ENCODE measurements at regions not wholly inside any gene's neighbourhood (a gene's known extent, or its start where the extent isn't known, plus 50 kb on each side); places are given as distances from the start of the nearest gene placed in this dataset.
"Not testable (repeated sequence)": the region's sequence is repeated elsewhere in the genome, so short reads cannot be mapped to it uniquely, and the experiment has no call there.

DNA sequence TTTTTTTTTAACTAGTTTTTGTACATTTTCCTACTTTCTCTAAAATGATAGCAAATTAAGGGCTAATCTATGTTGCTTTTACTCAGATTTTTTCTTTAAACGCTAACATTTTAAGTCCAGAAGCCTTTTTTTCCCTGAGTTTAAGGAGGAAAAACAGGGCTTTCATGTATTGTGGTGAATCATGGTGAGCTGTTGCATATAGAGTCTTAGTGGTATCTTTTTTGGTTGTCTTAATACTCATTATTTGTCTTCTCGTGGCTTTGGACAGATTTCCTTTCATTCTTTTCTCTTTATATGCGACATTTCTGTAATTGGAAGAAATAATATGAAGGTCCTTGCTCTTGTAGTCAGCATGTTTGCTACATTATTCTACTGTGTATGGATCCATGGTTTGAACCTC lies 1015.6 kb downstream of the PLA2G4A start:
- Histone ChIP-seq H3K4me1 (ENCODE audit: insufficient read depth, low read length) (no peaks in the 10 kb centered on the region), H3K9ac (ENCODE audit: low read depth, low read length) (no peak overlapping the region), H3K9me3 (ENCODE audit: control insufficient read depth, insufficient read depth, low read length) (peaks cover 7% of the 10 kb centered on the region; the same call in 1 of the 2 replicates), H3K36me3 (ENCODE audit: insufficient read depth, low read length) (no peaks in the 10 kb centered on the region)

DNA sequence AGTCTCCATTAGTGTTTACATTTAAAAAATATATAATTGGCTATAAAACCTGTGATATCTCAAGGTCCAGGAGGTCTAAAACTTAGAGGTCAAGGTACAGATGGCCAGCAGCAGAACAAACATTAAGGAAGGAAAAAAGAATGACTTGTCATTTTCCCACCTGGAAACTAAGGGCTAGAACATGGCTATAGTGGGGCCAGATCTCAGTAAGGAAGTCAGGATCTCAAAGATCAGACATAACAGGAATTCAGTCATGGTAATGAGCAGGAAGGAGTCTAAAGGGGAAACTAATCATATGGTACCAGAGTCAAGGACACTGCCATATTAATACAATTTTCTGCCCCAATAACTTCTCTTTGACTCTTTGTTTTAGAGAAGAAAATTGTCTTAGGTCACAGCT lies 1018.8 kb downstream of the PLA2G4A start:
- peaks cover 4% of the 10 kb centered on the region; the same call in 1 of the 2 replicates for H3K9me3 ChIP-seq (ENCODE audit: control insufficient read depth, insufficient read depth, low read length)
- H3K9ac ChIP-seq (ENCODE audit: low read depth, low read length), result no peak overlapping the region
- H3K4me1 ChIP-seq (ENCODE audit: insufficient read depth, low read length), result no peaks in the 10 kb centered on the region
- no peaks in the 10 kb centered on the region for H3K36me3 ChIP-seq (ENCODE audit: insufficient read depth, low read length)

DNA sequence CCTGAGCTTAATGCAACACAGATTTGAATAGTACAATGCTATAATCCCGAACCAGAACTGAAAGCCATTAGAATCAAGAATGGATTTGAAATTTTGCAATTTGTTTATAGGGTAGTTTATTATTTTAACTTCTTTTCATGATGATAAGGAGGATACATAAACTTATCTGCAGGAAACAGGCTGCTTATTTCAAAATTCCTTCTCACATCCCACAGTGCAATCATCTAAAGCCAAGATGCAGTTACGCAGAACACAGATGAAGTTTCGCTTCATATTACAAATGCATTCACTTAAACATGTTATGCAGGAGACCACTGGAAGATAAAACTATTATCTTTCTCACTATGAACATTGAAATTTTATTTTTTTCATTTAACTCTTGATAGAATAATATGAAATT lies 1019.6 kb downstream of the PLA2G4A start:
- no peaks in the 10 kb centered on the region for H3K36me3 ChIP-seq (ENCODE audit: insufficient read depth, low read length)
- no peaks in the 10 kb centered on the region for H3K4me1 ChIP-seq (ENCODE audit: insufficient read depth, low read length)
- H3K9me3 ChIP-seq (ENCODE audit: control insufficient read depth, insufficient read depth, low read length), result no peaks in the 10 kb centered on the region
- H3K9ac ChIP-seq (ENCODE audit: low read depth, low read length), result no peak overlapping the region

DNA sequence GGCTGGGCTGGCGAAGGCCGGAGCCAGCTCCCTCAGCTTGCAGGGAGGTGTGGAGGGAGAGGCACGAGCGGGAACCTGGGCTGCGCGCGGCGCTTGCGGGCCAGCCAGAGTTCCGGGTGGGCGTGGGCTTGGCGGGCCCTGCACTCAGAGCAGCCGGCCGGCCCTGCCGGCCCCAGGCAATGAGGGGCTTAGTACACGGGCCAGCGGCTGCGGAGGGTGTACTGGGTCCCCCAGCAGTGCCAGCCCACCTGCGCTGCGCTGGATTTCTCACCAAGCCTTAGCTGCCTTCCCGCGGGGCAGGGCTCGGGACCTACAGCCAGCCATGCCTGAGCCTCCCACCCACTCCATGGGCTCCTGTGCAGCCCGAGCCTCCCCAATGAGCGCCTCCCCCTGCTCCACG lies 1021.4 kb downstream of the PLA2G4A start:
- not testable (repeated sequence) for H3K9ac ChIP-seq (ENCODE audit: low read depth, low read length); H3K4me1 ChIP-seq (ENCODE audit: insufficient read depth, low read length)

GRCh38 chr1:187853505-187853904 lies 1024.8 kb downstream of the PLA2G4A start:
- Histone ChIP-seq H3K9ac (ENCODE audit: low read depth, low read length) (no peak overlapping the region), H3K4me1 (ENCODE audit: insufficient read depth, low read length) (no peaks in the 10 kb centered on the region), H3K36me3 (ENCODE audit: insufficient read depth, low read length) (no peaks in the 10 kb centered on the region), H3K9me3 (ENCODE audit: control insufficient read depth, insufficient read depth, low read length) (no peaks in the 10 kb centered on the region)

More for the DNA sequence above, 1021.4 kb downstream of the PLA2G4A start:
- H3K9me3 ChIP-seq (ENCODE audit: control insufficient read depth, insufficient read depth, low read length); H3K36me3 ChIP-seq (ENCODE audit: insufficient read depth, low read length): not testable (repeated sequence)

DNA sequence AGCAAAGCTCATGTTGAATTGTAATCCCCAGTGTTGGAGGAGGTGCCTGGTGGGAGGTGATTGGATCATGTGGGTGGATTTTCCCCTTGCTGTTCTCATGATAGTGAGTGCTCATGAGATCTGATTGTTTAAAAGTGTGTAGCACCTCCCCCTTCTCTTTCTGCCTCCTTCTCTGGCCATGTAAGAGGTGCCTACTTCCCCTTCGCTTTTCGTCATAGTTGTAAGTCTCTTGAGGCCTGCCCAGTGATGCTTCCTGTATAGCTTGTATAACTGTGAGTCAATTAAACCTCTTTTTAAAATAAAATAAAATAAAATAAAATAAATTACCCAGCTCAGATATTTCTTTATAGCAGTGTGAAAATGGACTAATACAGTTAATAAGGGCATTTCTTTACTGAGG lies 1025.7 kb downstream of the PLA2G4A start:
- no peaks in the 10 kb centered on the region for H3K4me1 ChIP-seq (ENCODE audit: insufficient read depth, low read length)
- no peaks in the 10 kb centered on the region for H3K36me3 ChIP-seq (ENCODE audit: insufficient read depth, low read length)
- H3K9ac ChIP-seq (ENCODE audit: low read depth, low read length), result no peak overlapping the region
- H3K9me3 ChIP-seq (ENCODE audit: control insufficient read depth, insufficient read depth, low read length), result no peaks in the 10 kb centered on the region

DNA sequence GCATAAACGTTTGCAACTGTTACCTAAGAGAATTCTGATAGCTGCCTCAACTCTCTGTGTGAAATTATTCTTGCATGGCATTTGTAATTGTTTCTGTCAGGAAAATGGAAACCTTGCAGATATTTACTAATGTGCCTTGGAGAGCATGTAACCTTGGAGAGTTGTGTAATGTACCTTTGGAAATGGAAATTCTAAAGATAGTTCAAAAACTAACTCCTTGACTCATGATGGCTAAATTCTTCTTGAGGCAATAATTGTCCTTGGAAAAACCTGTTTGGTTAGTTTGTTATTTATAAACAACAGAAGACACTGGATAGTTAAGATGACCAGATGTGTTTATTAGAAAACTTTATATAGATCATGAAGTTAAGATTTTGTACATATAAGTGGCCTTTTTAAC lies 1033.8 kb downstream of the PLA2G4A start:
- Histone ChIP-seq H3K36me3 (ENCODE audit: insufficient read depth, low read length) (no peaks in the 10 kb centered on the region), H3K9me3 (ENCODE audit: control insufficient read depth, insufficient read depth, low read length) (no peaks in the 10 kb centered on the region), H3K4me1 (ENCODE audit: insufficient read depth, low read length) (no peaks in the 10 kb centered on the region), H3K9ac (ENCODE audit: low read depth, low read length) (no peak overlapping the region)

DNA sequence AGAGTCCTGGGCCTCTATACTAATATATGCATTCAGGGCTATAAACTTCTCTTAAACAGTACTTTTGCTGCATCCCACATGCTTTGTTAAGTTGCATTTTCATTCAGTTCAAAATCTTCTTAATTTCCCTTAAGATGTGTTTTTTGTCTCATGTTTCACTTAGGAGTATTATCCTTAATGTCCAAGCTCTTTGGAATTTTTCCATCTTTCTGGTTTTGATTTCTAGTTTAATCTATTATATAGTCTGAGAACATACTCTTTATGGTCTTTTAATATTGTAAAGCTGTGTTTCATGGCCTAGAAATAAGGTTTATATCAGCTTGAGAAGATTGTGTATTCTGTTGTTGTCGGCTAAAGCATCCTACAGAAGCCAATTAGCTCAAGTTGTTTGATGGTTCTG lies 1041.8 kb downstream of the PLA2G4A start:
- H3K9ac ChIP-seq (ENCODE audit: low read depth, low read length), result no peak overlapping the region
- no peaks in the 10 kb centered on the region for H3K36me3 ChIP-seq (ENCODE audit: insufficient read depth, low read length)
- no peaks in the 10 kb centered on the region for H3K4me1 ChIP-seq (ENCODE audit: insufficient read depth, low read length)
- H3K9me3 ChIP-seq (ENCODE audit: control insufficient read depth, insufficient read depth, low read length), result no peaks in the 10 kb centered on the region

- Histone ChIP-seq H3K9ac (ENCODE audit: low read depth, low read length) (no peak overlapping the region), H3K9me3 (ENCODE audit: control insufficient read depth, insufficient read depth, low read length) (no peaks in the 10 kb centered on the region), H3K36me3 (ENCODE audit: insufficient read depth, low read length) (no peaks in the 10 kb centered on the region), H3K4me1 (ENCODE audit: insufficient read depth, low read length) (no peaks in the 10 kb centered on the region)
These were observed 1042.6 kb downstream of the PLA2G4A start for GRCh38 chr1:187871177-187871845.

DNA sequence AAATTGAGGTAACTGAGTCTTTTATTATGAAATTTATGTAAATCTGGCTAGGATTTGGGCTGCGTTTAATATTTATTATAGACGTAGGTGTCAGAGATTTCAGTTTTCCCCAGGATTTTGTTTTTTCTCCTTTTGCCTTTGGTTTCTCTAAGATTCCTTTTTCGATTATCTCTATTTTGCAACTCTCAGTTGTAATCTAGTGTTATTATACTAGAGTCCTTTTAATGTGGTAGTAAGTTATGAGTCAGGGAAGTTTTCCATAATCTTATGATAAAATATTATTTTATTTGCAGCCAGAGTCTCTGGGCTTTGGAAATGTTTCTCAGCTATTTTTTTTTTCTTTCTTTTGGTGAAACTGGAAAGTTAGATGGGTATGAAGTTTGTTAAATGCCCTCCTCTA lies 1043.8 kb downstream of the PLA2G4A start:
- H3K9me3 ChIP-seq (ENCODE audit: control insufficient read depth, insufficient read depth, low read length), result no peaks in the 10 kb centered on the region
- H3K4me1 ChIP-seq (ENCODE audit: insufficient read depth, low read length), result no peaks in the 10 kb centered on the region
- H3K36me3 ChIP-seq (ENCODE audit: insufficient read depth, low read length), result no peaks in the 10 kb centered on the region
- no peak overlapping the region for H3K9ac ChIP-seq (ENCODE audit: low read depth, low read length)

- Histone ChIP-seq H3K4me1 (ENCODE audit: insufficient read depth, low read length) (no peaks in the 10 kb centered on the region), H3K36me3 (ENCODE audit: insufficient read depth, low read length) (no peaks in the 10 kb centered on the region), H3K9ac (ENCODE audit: low read depth, low read length) (no peak overlapping the region), H3K9me3 (ENCODE audit: control insufficient read depth, insufficient read depth, low read length) (no peaks in the 10 kb centered on the region)
These were observed 1044.4 kb downstream of the PLA2G4A start for GRCh38 chr1:187873126-187873525.

DNA sequence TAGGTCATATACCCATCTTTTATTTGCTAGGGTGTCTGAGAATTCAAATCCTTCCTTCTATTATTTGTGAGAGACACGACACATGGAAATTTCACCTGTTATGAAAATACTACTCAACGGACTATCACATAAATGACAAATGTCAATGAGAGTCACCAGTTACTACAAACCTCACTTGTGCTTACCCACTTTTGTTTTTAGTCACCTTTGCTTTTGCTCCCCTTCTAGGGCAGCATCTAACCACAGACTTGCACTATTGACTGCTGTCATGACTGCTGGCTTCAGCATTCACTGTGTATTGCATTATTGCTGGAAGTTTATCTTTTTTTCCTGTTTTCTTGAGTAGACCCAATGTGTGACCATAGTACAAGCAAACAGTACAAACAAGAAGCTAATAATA lies 1048.0 kb downstream of the PLA2G4A start:
- H3K4me1 ChIP-seq (ENCODE audit: insufficient read depth, low read length), result no peaks in the 10 kb centered on the region

GRCh38 chr1:187877220-187877619 lies 1048.5 kb downstream of the PLA2G4A start:
- Histone ChIP-seq H3K36me3 (ENCODE audit: insufficient read depth, low read length) (no peaks in the 10 kb centered on the region), H3K9me3 (ENCODE audit: control insufficient read depth, insufficient read depth, low read length) (no peaks in the 10 kb centered on the region), H3K4me1 (ENCODE audit: insufficient read depth, low read length) (no peaks in the 10 kb centered on the region), H3K9ac (ENCODE audit: low read depth, low read length) (no peak overlapping the region)

More for the DNA sequence above, 1048.0 kb downstream of the PLA2G4A start:
- no peaks in the 10 kb centered on the region for H3K36me3 ChIP-seq (ENCODE audit: insufficient read depth, low read length)
- H3K9ac ChIP-seq (ENCODE audit: low read depth, low read length), result no peak overlapping the region
- no peaks in the 10 kb centered on the region for H3K9me3 ChIP-seq (ENCODE audit: control insufficient read depth, insufficient read depth, low read length)

GRCh38 chr1:187878883-187879282 lies 1050.1 kb downstream of the PLA2G4A start:
- Histone ChIP-seq H3K36me3 (ENCODE audit: insufficient read depth, low read length) (no peaks in the 10 kb centered on the region), H3K4me1 (ENCODE audit: insufficient read depth, low read length) (no peaks in the 10 kb centered on the region), H3K9me3 (ENCODE audit: control insufficient read depth, insufficient read depth, low read length) (no peaks in the 10 kb centered on the region), H3K9ac (ENCODE audit: low read depth, low read length) (no peak overlapping the region)

DNA sequence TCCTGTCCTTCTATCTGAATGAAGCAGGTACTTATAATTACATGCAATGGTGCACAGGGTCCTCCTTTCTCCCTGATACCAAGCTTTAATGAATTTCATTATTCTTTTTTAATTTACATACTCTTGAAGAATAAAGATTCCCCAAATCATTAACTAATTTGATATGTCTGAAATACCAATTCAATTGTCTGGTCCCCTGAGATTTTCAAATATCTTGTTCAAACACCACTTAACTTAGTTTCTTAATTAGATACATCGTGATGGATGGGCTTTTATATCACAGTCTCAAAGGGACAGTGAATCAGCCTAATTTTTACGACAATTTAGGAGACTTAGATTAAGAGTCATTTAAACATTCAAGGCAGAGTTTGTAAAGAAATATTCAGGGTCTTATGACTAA lies 1054.6 kb downstream of the PLA2G4A start:
- H3K36me3 ChIP-seq (ENCODE audit: insufficient read depth, low read length), result no peaks in the 10 kb centered on the region
- H3K4me1 ChIP-seq (ENCODE audit: insufficient read depth, low read length), result no peaks in the 10 kb centered on the region
- no peaks in the 10 kb centered on the region for H3K9me3 ChIP-seq (ENCODE audit: control insufficient read depth, insufficient read depth, low read length)
- H3K9ac ChIP-seq (ENCODE audit: low read depth, low read length), result no peak overlapping the region
